ENCODE measurements at regions not wholly inside any gene's neighbourhood (a gene's known extent, or its start where the extent isn't known, plus 50 kb on each side); places are given as distances from the start of the nearest gene placed in this dataset.

DNA sequence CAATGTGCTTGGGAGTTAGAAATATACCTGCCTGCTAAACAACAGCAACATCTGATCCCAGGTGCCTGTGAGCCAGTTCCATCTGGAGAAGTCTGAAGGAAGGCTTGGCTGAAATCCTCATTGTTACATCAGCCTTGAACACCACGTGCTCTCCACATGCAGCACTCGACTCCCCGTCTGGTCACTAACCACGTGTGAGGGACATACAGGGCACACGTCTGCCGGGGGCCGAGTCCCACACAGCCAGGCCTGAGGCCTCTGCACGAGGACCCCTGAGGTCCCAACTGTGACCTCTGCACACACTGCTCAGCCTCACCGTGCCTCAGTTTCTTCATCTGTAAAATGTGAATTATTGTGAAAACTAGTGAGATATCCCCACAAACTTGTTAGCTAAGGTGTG, 236.5 kb upstream of the SALL3 start:
- TF ChIP-seq POLR2A (IDR thresholded peaks at IDR 0.05) (no peak), CTCF (IDR thresholded peaks at IDR 0.05) (no peak)
